Muscle of arm (tissue), 1 donor: ENCODE measurements at regions not wholly inside any gene's neighbourhood (a gene's known extent, or its start where the extent isn't known, plus 50 kb on each side); places are given as distances from the start of the nearest gene placed in this dataset.
"Not testable (repeated sequence)": the region's sequence is repeated elsewhere in the genome, so short reads cannot be mapped to it uniquely, and the experiment has no call there.

Experiments used
- DNase-seq: peaks from one replicate; pipeline ENCODE4 v3.0.0-alpha.2; 2013

DNA sequence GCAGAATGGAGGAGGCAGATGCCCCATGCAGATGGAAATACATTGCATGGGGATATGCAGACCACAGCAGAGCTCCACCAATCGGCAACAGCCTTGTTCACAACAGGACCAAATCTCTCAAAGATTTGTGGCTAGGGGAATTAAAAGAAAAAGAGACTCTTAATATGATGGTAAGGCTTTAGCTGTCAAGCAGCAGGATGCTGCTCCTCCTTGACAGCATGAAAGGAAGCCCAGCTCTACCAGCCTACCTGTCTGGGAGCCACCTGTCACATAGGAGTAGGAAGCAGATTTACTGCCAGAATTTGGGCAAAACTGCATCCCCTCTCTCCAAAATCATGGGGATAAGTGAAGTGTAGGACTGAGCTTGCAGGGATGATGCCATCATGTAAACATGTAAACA lies 769.6 kb upstream of the ARPP21 start:
- DNase-seq = no peak

DNA sequence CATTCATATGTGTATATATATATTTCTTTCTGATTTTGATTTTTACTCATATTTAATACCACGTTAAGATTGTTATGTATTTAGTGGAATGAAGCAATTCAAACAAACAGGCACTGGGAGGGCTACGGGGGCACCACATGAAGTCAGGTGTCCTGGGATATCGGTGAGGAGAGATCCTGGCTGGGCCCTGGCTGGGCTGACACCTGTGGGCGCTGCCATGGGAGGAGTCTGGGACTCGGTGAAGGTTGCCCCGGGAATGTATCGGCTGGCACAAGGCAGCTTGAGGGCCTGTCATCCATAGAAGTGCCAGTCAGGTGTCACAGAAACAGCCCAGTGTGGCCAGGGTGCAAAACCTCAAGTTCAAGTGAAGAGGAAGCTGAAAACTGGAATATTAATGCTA lies 766.9 kb upstream of the ARPP21 start:
- no peak for DNase-seq

DNA sequence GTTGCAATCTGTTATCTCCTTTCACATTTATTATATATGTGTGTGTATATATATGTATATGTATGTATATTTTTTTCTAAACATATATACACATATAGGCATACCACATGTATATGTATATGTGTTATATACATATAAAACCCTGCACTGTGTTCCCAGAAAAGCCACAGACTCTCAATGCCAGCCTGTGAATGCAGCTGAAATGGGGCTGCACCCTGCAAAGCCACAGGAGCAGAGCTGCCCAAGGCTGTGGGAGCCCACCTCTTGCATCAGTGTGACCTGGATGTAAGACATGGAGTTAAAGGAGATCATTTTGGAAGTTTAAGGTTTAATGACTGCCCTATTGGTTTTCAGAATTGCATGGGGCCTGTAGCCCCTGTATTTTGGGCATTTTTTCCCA lies 762.3 kb upstream of the ARPP21 start:
- DNase-seq = no peak

- no peak for DNase-seq
Observed at GRCh38 chr3:34878488-34878887, 760.8 kb upstream of the ARPP21 start.

GRCh38 chr3:34881026-34881425 lies 758.3 kb upstream of the ARPP21 start:
- DNase-seq = no peak

DNA sequence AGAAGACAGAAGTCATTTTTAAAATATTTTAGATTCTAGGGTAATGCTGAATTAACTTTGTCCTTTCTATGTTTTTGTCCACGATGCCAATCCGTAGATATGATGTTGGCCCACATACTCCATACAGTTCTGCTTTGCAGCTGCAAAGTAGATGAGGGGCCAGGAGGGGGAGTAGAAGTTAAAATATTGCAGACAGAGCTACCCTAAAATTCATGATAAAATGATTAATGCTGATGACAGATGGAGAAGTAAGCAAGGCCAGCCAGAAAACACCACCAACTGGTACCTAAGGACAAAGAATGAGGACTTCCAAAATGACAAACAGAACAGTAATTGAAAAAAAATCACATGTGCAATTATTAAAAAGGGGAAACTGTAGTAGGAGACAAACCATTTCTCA lies 756.6 kb upstream of the ARPP21 start:
- DNase-seq = no peak

DNA sequence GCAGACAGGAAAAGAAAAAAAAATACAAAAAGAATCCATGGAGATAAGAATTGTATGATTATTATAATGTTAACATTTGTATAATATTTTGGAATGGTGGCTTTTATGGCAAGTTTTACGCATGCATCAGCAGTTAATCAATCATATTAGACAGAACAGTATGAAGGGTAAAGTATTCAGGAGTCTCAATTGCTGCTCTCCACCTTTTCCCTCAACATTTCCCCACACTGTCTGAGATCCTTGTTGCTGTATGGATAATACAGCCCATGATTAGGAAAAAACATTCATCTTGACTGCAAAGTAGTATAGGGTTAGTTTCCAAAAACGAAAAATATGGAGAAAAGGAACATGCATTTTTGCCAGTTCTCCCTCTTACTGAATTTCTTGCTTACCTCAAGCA lies 755.3 kb upstream of the ARPP21 start:
- no peak for DNase-seq

DNA sequence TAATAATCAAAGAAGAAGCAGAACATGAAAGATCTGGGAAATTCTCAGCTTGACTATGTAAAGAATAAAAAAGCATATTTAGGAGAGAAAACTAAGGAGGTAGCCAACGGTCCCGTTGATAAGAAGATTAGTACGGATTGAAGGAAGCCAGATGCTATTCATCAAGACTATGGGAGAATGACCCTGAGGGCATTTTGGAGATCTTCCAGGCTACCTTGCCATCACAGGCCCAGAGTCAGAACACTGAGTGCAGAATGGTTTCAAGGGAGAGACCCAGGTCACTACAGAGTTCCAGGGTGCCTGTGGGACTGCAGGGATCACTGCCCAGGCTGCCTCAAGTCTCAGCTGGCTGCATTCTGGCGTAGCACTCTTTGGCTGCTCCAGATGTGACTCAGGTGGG lies 752.9 kb upstream of the ARPP21 start:
- DNase-seq = no peak

DNA sequence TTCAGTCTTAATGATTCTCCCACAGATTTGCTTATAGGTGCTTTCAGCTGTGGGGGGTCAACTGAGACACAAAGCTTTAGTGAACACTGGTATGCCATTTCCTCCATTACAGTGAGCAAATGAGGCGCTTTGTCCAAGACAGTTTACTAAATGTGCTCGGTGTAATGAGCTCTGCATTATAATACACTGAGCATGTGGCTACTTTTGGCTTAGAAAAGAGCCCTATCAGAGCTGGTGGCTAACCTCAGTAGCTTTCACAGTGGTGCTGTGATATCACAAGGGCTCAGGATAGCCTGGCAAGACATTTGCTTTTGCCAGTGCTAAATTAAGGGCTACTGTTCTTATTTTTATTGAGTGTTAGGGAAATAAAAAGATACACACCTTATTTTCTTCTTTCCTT lies 749.7 kb upstream of the ARPP21 start:
- no peak for DNase-seq

DNA sequence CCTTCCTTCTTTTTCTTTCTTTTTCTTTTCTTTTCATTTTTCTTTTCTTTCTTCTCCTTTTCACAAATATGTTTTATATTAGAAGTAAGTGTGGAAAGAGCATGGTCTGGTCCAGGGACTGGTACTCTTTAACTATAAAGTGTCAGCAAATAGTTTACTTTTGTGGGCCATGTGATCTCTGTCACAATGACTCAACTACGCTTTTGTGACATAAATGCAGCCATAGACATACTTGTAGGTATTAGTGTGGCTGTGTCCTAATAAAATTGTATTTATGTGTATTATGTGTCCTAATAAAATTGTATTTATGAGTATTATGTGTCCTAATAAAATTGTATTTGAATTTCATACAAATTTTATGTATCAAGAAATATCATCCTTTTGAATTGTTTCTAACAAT lies 749.1 kb upstream of the ARPP21 start:
- no peak for DNase-seq

- DNase-seq = no peak
Observed at GRCh38 chr3:34891941-34892340, 747.4 kb upstream of the ARPP21 start.

- no peak for DNase-seq
Observed at GRCh38 chr3:34895841-34896240, 743.5 kb upstream of the ARPP21 start.

DNA sequence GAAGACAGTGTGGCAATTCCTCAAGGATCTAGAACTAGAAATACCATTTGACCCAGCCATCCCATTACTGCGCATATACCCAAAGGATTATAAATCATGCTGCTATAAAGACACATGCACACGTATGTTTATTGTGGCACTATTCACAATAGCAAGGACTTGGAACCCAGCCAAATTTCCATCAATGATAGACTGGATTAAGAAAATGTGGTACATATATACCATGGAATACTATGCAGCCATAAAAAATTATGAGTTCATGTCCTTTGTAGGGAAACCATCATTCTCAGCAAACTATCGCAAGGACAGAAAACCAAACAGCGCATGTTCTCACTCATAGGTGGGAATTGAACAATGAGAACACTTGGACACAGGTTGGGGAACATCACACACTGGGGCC lies 729.6 kb upstream of the ARPP21 start:
- not testable (repeated sequence) for DNase-seq

GRCh38 chr3:34919025-34919424 lies 720.3 kb upstream of the ARPP21 start:
- DNase-seq = no peak

GRCh38 chr3:34920806-34921205 lies 718.5 kb upstream of the ARPP21 start:
- no peak for DNase-seq

DNA sequence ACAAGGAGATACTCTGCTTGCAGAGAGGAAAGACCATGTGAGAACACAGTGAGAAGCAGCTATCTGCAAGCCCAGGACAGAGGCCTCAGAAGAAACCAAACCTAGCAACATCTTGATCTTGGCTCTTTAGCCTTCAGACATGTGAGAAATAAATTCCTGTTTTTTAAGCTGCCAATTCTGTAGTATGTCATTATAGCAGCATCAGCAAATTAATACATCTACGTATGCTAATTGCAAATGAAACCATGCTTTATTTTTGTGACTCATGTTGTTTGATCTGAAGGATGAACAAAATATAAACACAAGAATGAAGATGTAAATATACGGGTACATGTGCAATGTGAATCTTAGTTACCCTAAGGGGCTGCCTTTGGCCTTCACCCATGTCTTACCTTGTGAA lies 714.4 kb upstream of the ARPP21 start:
- no peak for DNase-seq

DNA sequence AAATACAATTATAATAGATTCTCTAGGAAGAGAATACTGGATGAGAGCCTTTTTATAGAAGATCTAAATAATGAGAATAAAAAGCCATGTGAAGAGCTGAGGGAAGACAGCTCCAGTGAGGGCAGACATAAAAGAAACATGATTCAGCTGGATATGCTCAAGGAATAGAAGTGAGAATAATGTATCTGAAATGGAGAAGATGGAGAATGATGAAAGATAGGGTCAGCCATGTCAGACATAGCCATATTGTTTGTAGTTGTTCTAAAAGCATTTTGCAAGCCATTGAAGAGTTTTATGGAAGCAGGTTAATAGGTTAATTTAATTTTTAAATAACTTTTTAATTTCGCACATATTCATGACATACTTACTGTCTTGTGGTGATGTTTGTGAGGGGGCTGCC lies 713.5 kb upstream of the ARPP21 start:
- no peak for DNase-seq

DNA sequence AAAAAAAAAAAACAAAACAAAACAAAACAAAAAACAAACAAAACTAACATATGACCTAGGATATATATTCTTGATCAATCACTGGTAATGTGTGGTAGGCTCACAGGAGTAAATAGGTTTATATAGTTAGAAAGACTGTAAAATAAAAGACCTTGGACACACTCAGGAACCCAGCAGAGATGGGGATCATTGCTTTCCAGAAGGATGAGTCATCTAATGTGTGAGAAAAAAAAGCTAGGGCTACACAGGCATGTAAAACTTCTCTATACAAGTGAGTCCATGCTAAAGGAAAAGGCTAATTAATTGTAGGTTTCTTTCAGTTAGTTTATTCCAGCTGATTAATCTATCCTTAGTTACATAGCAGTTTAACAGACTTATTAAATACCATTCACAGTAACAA lies 710.3 kb upstream of the ARPP21 start:
- DNase-seq = no peak

- no peak for DNase-seq
Observed at GRCh38 chr3:34934660-34935059, 704.7 kb upstream of the ARPP21 start.

DNA sequence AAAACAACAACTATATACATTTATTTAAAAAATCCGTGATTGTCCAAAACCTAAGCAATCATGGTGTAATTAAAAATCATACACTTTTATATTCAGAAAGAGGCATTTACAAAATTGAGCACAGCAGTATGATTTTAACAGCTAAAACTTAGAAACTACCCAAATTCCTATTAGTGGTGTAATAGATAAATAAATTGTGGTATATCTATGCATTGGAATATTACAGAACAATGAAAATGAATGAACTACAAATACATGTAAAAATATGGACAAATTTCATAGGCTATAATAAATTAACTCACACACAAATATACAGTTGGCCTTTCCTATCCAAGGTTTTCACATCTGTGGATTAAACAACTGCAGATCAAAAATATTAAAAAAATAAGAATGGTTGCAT lies 700.5 kb upstream of the ARPP21 start:
- no peak for DNase-seq

GRCh38 chr3:34942256-34942655 lies 697.1 kb upstream of the ARPP21 start:
- DNase-seq = no peak

DNA sequence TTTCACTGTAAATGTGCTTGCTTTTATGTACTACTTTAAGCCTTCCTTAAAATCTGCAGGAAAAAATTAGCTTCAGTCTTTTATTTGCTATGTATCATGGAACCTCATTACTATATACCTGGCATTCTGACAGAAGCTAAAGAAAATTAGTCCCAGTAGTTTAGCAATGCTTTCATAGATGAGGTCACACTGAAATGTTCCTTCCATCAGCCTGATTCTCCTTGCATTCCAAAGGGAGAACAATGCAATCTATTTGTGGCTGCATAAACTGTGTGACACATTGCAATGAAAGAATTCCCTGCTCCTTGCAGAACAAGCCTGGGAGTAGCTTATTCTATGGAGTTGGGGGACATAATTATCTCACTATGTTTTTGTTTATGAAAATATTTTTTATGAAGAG lies 691.5 kb upstream of the ARPP21 start:
- peak; percentile 84 for DNase-seq

DNA sequence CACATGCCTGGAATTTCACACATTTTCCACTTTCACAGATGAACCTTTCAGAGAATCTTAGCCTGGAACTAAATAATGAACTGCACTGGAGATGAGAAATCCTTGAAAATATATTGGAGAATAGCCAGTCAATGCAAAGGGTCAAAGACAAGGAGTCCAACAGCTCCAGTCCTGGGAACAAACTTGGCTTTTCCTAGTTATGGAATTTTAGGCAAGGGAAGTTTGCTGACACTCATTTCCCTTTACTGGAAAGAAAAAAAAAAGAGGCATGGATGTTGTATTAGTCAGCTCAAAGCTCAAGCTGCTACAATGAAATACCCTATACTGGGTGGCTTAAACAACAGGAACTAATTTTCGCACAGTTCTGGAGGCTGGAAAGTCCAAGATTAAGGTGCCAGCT lies 690.8 kb upstream of the ARPP21 start:
- peak; percentile 71 for DNase-seq

DNA sequence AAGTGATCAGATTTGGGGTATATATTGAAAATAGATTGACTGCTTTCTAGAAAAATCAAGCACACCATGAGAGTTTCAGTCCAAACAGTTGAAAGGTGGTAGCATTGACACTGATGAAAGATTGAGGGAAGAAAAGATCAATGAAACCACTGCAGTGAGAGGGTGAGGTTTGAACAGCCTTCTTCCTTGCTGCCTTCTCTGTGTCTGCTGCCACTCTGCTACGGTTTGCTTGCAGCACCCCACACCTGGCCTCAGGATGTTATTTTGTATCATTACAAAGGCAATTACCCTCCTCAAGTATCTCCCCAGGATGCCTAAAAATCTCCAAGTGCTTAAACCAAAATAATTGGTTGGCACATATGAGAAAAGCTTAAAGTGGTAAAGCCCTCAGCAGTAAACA lies 683.6 kb upstream of the ARPP21 start:
- DNase-seq = no peak

- no peak for DNase-seq
Observed at GRCh38 chr3:34956511-34956910, 682.8 kb upstream of the ARPP21 start.
